NCI-H1417 treated with DMSO at 0.1 percent for 48 hours (cell line): ENCODE measurements at regions not wholly inside any gene's neighbourhood (a gene's known extent, or its start where the extent isn't known, plus 50 kb on each side); places are given as distances from the start of the nearest gene placed in this dataset.
"Not testable (repeated sequence)": the region's sequence is repeated elsewhere in the genome, so short reads cannot be mapped to it uniquely, and the experiment has no call there.

Experiments
- DNase-seq: peaks from one replicate; lab custom pipeline; 2025; lab: John Stamatoyannopoulos, UW

GRCh38 chr17:445839-446238 is 93.2 kb upstream of the RPH3AL start, which contains the start of gene RFLNB:
Gene RFLNB, minus strand, starts transcription at chr17:445939.
- not testable (repeated sequence) for DNase-seq

- DNase-seq = no peak
These were observed 92.4 kb upstream of the RPH3AL start for GRCh38 chr17:444879-445454.

- no peak for DNase-seq
These were observed 90.5 kb upstream of the RPH3AL start for GRCh38 chr17:443109-443508.

GRCh38 chr17:441155-441950 is 88.7 kb upstream of the RPH3AL start:
- DNase-seq = no peak

- DNase-seq = no peak
These were observed 85.6 kb upstream of the RPH3AL start for GRCh38 chr17:438191-438590.

- DNase-seq = no peak
These were observed 84.9 kb upstream of the RPH3AL start for GRCh38 chr17:437545-437944.

GRCh38 chr17:436571-436970 is 84.0 kb upstream of the RPH3AL start:
- DNase-seq = no peak

- not testable (repeated sequence) for DNase-seq
These were observed 79.9 kb upstream of the RPH3AL start for GRCh38 chr17:432471-432870.

GRCh38 chr17:431494-431893 is 78.9 kb upstream of the RPH3AL start:
- no peak for DNase-seq

- no peak for DNase-seq
These were observed 77.0 kb upstream of the RPH3AL start for GRCh38 chr17:429589-429988.

- no peak for DNase-seq
These were observed 75.8 kb upstream of the RPH3AL start for GRCh38 chr17:428414-428813.

GRCh38 chr17:427891-428290 is 75.3 kb upstream of the RPH3AL start:
- DNase-seq = no peak

GRCh38 chr17:427327-427726 is 74.7 kb upstream of the RPH3AL start:
- no peak for DNase-seq

- DNase-seq = no peak
These were observed 69.8 kb upstream of the RPH3AL start for GRCh38 chr17:422196-422930.

- no peak for DNase-seq
These were observed 68.0 kb upstream of the RPH3AL start for GRCh38 chr17:420479-421175.

- DNase-seq = no peak
These were observed 66.6 kb upstream of the RPH3AL start for GRCh38 chr17:419073-419735.

- DNase-seq = no peak
These were observed 65.8 kb upstream of the RPH3AL start for GRCh38 chr17:418421-418751.

GRCh38 chr17:417691-418420 is 65.2 kb upstream of the RPH3AL start:
- DNase-seq = no peak

GRCh38 chr17:416293-417206 is 63.9 kb upstream of the RPH3AL start:
- DNase-seq = no peak

GRCh38 chr17:413706-414380 is 61.2 kb upstream of the RPH3AL start:
- no peak for DNase-seq
